Keratinocyte (primary cell): ENCODE measurements at regions not wholly inside any gene's neighbourhood (a gene's known extent, or its start where the extent isn't known, plus 50 kb on each side); places are given as distances from the start of the nearest gene placed in this dataset.

Experiments used
- CTCF ChIP-seq, 3 experiments: IDR thresholded peaks in 1 of 3; conservative IDR thresholded peaks in 1 of 3; optimal IDR thresholded peaks in 1 of 3; 2 replicates in 2 of 3; 3 replicates in 1 of 3; pipeline versions ENCODE3 to v1.5.1; 2011; ENCODE audit warnings: low read length in 3 of 3, mild to moderate bottlenecking in 3 of 3, moderate library complexity in 2 of 3, control low read depth in 1 of 3, inconsistent platforms in 1 of 3; ENCODE audit not compliant: insufficient read depth in 2 of 3; ENCODE audit errors: extremely low read depth in 1 of 3
- EZH2 ChIP-seq: IDR thresholded peaks from one replicate; pipeline ENCODE4 v1.6.1; 2012; ENCODE audit warnings: inconsistent platforms, mild to moderate bottlenecking, low read length, moderate library complexity

GRCh38 chr2:153584244-153584643, 105.7 kb upstream of the RPRM start:
- TF ChIP-seq CTCF (optimal IDR thresholded peaks at IDR 0.05 in 1 of 3, IDR thresholded peaks at IDR 0.05 in 1 of 3, conservative IDR thresholded peaks at IDR 0.05 in 1 of 3; ENCODE audit: extremely low read depth in 1 of 3, insufficient read depth in 2 of 3, low read length in 3 of 3) (no peak), EZH2 (no peak)
